Posterior cingulate gyrus (tissue), 11 donors: ENCODE measurements at regions not wholly inside any gene's neighbourhood (a gene's known extent, or its start where the extent isn't known, plus 50 kb on each side); places are given as distances from the start of the nearest gene placed in this dataset.
A peak's percentile ranks its signal among the peaks of the same experiment; 100 is the strongest.
"Not testable (repeated sequence)": the region's sequence is repeated elsewhere in the genome, so short reads cannot be mapped to it uniquely, and the experiment has no call there.

Experiments
- DNase-seq, 10 donors: peaks; one replicate each; pipeline versions ENCODE4 v3.0.0 to v3.0.0-alpha.2; 2020 to 2021; ENCODE audit warnings: mixed read lengths in 3 of 10
- intact Hi-C: fragments of 100-400 bp; cut with DNase I; formaldehyde crosslinking; loops from one replicate; pipeline ENCODE4 v1.15.1; 2023

- intact Hi-C loops: no loop called here
- no peak for DNase-seq
Measured at GRCh38 chr3:20321391-20322047, 135.5 kb upstream of the SGO1 start.

GRCh38 chr3:20320489-20320888, 134.5 kb upstream of the SGO1 start:
- no peak for DNase-seq
- intact Hi-C loops: no loop called here

GRCh38 chr3:20319551-20319950, 133.5 kb upstream of the SGO1 start:
- DNase-seq: no peak
- intact Hi-C loops: no loop called here

GRCh38 chr3:20317616-20318015, 131.6 kb upstream of the SGO1 start:
- no peak for DNase-seq
- intact Hi-C loops: no loop called here

- intact Hi-C loops: no loop called here
- DNase-seq: no peak
Measured at GRCh38 chr3:20316238-20316637, 130.2 kb upstream of the SGO1 start.

- no peak for DNase-seq
- intact Hi-C loops: no loop called here
Measured at GRCh38 chr3:20310629-20311028, 124.6 kb upstream of the SGO1 start.

- intact Hi-C loops: no loop called here
- no peak for DNase-seq
Measured at GRCh38 chr3:20307383-20307782, 121.4 kb upstream of the SGO1 start.

- intact Hi-C loops: no loop called here
- no peak for DNase-seq
Measured at GRCh38 chr3:20305647-20306046, 119.6 kb upstream of the SGO1 start.

- intact Hi-C loops: no loop called here
- no peak for DNase-seq
Measured at GRCh38 chr3:20302766-20303165, 116.8 kb upstream of the SGO1 start.

- intact Hi-C loops: no loop called here
- no peak for DNase-seq
Measured at GRCh38 chr3:20288050-20288449, 102.0 kb upstream of the SGO1 start.

GRCh38 chr3:20280257-20280656, 94.3 kb upstream of the SGO1 start:
- intact Hi-C loops: no loop called here
- no peak for DNase-seq

GRCh38 chr3:20265977-20266376, 80.0 kb upstream of the SGO1 start:
- DNase-seq, intact Hi-C loops: not testable (repeated sequence)

- no peak for DNase-seq
- intact Hi-C loops: no loop called here
Measured at GRCh38 chr3:20264900-20265567, 79.0 kb upstream of the SGO1 start.

- intact Hi-C loops: no loop called here
- no peak for DNase-seq
Measured at GRCh38 chr3:20258371-20258770, 72.4 kb upstream of the SGO1 start.

- intact Hi-C loops: no loop called here
Measured at GRCh38 chr3:20256144-20256543, 70.1 kb upstream of the SGO1 start.

GRCh38 chr3:20254268-20255117, 68.5 kb upstream of the SGO1 start:
- intact Hi-C loops: no loop called here
- peak in 1 of 10 donors; percentile 50 for DNase-seq

More at GRCh38 chr3:20256144-20256543, 70.1 kb upstream of the SGO1 start:
- DNase-seq: no peak

- intact Hi-C loops: no loop called here
- peak in 1 of 10 donors; percentile 47 for DNase-seq
Measured at GRCh38 chr3:20250786-20251185, 64.8 kb upstream of the SGO1 start.

- intact Hi-C loops: no loop called here
Measured at GRCh38 chr3:20250314-20250713, 64.3 kb upstream of the SGO1 start.

GRCh38 chr3:20246662-20247061, 60.7 kb upstream of the SGO1 start:
- no peak for DNase-seq
- intact Hi-C loops: no loop called here

More at GRCh38 chr3:20250314-20250713, 64.3 kb upstream of the SGO1 start:
- DNase-seq: peak in 1 of 10 donors; percentile 62

GRCh38 chr3:20245781-20246180, 59.8 kb upstream of the SGO1 start:
- DNase-seq: no peak
- intact Hi-C loops: no loop called here

GRCh38 chr3:20240154-20240883, 54.3 kb upstream of the SGO1 start:
- no peak for DNase-seq
- intact Hi-C loops: no loop called here
